CD4-positive, alpha-beta T cell treated with Interleukin-2 at 100 ng/mL for 4 hours (primary cell): ENCODE measurements at regions not wholly inside any gene's neighbourhood (a gene's known extent, or its start where the extent isn't known, plus 50 kb on each side); places are given as distances from the start of the nearest gene placed in this dataset.
A peak's percentile ranks its signal among the peaks of the same experiment; 100 is the strongest.

Experiments used
- DNase-seq: peaks from one replicate; pipeline ENCODE4 v3.0.0-alpha.2; 2020; ENCODE audit warnings: low spot score

DNA sequence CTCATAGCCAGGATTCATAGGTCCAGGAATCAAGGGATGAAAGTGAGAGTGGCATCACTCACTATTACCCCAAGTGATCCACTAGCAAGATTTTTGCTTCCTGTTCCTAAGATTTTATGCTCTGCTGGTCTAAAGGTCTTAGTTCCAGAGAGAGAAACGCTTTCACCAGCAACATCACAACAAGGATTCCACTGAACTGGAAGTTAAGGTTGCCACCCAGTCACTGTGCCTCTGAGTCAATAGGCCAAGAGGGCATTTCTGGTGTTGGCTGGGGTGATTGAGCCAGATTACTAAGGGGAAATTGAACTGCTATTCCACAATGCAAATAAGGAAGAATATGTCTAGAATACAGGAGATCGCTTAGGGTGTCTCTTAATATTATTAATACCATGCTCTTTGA, 142.5 kb upstream of the ARID2 start:
- DNase-seq, result no peak

- no peak for DNase-seq
Measured at GRCh38 chr12:45587877-45588533, 141.5 kb upstream of the ARID2 start.

GRCh38 chr12:45590646-45591045, 138.9 kb upstream of the ARID2 start:
- DNase-seq, result no peak

DNA sequence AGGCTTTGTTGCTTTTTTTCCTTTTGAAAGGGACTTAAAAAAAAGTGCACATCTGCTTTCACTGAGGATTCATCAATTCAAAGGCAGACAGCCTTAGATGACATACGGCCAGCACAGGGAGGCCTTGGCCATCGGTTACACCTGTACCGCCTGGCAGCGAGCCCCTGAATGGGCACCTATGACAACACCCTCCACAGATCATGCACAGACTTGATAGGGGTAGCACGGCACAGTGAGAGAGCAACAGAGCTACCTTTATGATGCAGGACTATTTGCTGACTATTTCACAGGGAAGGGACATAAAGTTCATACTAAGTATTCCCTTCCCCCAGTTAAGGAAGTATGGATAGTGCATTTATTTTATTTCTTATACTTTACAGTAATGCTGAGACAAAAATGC, 137.9 kb upstream of the ARID2 start:
- no peak for DNase-seq

DNA sequence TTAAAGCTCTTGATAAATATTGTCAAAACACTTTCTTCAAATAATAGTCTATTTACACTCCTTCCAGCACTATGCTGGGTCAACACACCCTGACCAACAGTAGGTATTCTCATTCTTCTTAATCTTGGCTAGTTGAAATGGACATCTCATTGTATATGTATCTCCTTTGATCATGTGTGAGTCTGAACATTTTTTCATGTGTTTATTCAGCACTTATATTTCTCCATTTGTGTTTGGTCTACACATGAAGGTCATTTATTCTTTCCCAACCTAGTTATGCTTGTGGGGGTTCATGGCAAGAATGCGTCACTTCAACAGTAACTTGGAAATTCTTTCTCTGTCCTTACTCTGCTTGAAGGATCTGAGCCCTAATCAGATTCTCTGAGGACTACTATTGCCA, 133.1 kb upstream of the ARID2 start:
- no peak for DNase-seq

- DNase-seq, result no peak
Measured at GRCh38 chr12:45598336-45598735, 131.2 kb upstream of the ARID2 start.

DNA sequence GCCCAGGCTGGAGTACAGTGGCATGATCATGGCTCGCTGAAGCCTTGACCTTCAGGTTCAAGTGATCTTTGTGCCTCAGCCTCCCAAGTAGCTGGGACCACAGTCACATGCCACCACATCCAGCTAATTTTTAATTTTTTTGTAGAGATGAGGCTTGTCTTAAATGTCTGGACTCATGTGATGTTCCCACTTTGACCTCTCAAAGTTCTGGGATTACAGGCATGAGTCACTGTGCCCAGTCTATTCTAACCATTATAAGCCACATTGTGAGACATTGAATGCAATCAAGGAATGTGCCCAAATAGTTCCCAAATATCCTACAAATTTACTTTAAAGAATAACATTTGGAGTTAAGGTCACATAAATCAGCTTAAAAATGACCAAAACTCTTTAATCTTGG, 130.7 kb upstream of the ARID2 start:
- no peak for DNase-seq

GRCh38 chr12:45599196-45599595, 130.3 kb upstream of the ARID2 start:
- no peak for DNase-seq

- DNase-seq, result no peak
Measured at GRCh38 chr12:45601390-45601789, 128.1 kb upstream of the ARID2 start.

- no peak for DNase-seq
Measured at GRCh38 chr12:45601888-45602287, 127.6 kb upstream of the ARID2 start.

DNA sequence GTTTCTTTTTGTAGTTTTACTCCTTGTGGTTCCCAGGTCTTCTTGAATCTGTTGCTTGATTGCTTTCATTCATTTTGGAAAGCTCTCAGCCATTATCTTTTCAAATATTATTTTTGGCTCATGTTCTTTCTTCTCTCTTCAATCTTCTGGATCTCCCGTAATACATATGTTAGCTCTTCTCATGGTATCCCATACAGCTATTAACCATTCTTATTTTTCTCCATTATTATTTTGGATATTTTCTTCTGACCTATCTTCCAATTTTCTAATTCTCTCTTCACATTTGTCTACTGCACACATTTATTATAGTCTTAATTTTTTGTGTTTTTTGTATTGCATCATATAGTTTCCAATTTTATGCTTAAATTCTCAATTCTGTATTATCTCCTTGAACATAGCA, 123.9 kb upstream of the ARID2 start:
- no peak for DNase-seq

DNA sequence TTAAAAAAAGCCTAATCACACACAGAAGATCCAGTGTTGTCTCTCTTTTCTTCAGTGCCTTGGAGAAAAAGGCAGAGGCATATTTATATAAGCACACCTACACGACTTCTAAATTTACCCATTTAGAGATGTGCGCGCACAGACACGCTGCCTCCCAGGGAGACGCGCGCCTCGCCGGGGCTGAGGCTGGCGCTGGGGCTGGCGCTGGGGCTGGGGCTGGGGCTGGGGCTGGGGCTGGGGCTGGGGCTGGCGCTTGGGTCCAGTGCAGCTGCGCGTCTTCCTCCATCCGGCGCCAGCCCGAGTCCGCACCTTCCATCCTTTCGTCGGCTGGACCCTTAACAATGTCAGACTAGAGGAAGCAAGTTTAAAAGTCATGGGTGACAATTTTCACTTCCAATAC, 118.4 kb upstream of the ARID2 start:
- no peak for DNase-seq

GRCh38 chr12:45611495-45611894, 118.0 kb upstream of the ARID2 start:
- no peak for DNase-seq

DNA sequence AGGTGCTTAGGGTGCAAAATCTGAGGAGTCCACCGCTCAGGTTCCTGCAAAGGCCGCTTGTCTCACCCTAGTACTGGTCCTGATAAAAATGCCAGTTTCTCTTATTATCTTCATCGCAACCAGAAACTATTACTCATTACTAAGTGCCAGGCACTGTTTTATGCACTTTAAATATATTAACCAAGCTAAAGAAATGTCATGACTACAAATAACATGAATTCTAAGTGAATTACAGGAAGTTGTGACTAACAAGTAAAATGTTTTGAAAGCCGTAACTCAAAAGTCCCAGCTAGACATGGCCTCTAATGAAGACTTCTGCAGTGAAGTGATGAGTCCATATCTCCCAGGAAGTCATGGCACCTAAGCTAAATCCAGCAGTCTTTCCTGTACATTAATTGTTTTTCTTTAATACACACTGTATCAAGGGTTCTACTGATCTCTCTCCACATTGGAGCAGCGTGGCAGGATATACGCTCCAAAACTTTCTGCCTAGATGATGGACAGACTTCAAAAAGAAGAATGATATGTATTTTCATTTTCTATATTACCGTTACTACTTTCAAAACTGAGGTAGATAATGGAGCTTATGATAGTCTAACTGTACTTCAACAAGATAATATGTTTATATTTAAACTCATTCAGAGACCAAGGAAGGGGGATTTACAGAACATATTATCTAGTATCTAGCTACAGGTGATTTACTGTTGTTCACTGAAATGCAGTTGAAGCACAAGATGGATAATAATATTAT, 117.3 kb upstream of the ARID2 start:
- peak; percentile 5 for DNase-seq

DNA sequence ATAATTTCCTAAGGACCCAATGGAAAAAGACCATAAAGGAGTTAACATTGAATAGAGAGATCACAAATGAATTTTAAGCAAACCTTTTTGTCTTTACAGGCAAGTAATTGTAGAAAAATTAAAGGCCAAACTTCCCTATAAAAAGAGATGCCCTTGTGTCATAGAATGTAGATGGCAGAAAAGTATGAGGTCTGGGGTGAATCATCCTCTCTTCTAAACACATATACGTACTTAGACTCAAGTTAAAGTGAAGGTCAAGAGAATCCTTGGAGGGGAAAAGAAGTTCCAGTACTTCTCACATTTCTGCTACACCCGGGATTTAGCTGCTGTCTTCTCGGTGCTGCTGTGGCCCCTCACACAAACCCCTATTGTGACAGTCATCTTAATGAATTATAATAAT, 116.2 kb upstream of the ARID2 start:
- no peak for DNase-seq

- no peak for DNase-seq
Measured at GRCh38 chr12:45613855-45614254, 115.7 kb upstream of the ARID2 start.

DNA sequence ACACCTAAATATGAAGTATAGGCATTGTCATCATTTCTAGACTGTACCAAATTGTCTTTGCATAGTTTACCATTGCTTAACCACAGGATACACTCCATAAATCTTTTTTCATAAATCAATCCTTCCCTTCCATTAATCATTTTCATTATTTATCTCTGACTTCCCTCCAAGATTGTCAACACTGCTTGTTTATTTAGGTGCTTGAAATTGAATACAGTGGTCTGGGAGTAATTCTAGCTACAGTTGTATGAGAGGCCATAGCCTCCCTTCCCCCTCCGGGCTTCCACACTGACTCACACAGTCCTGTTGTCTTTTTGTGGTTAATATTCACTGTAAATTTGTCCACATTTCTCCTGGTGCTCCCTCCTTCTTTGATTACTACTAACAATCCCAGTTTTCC, 114.2 kb upstream of the ARID2 start:
- no peak for DNase-seq

GRCh38 chr12:45619736-45620135, 109.8 kb upstream of the ARID2 start:
- DNase-seq, result no peak

- no peak for DNase-seq
Measured at GRCh38 chr12:45621703-45622102, 107.8 kb upstream of the ARID2 start.

GRCh38 chr12:45622210-45622937, 107.1 kb upstream of the ARID2 start:
- no peak for DNase-seq

GRCh38 chr12:45623221-45623620, 106.3 kb upstream of the ARID2 start:
- no peak for DNase-seq

DNA sequence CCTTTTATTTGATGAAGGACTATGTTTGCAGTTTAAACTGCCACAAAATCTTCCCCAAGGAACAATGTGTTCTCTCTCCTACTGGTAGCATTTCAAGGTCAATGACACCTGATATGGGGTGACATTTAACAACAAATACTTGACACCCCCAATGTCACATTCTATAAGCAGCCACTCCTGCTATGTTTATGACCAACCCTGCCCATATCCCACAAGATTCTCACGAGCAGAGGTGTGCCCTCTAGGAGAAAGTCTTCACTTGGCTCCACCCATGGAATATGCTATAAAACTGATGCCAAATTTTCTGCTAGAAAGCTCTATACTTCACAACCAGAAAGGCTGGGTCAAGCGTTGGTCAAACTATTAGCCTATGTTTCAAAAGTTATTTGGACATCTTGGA, 105.6 kb upstream of the ARID2 start:
- DNase-seq, result no peak

GRCh38 chr12:45626965-45627364, 102.5 kb upstream of the ARID2 start:
- no peak for DNase-seq
